Thyroid gland (tissue), 4 donors: ENCODE measurements at regions not wholly inside any gene's neighbourhood (a gene's known extent, or its start where the extent isn't known, plus 50 kb on each side); places are given as distances from the start of the nearest gene placed in this dataset.
A peak's percentile ranks its signal among the peaks of the same experiment; 100 is the strongest.

Experiments used
- DNase-seq, 2 donors: peaks; one replicate each; pipeline ENCODE4 v3.0.0-alpha.2; 2019
- H3K27ac ChIP-seq, 3 donors: fragments of 200-600 bp; sonication (generic); 1 replicate in 2 of 3; 2 replicates in 1 of 3; pipeline ENCODE4 v1.5.1; 2016 to 2019; ENCODE audit warnings: mild to moderate bottlenecking in 1 of 3, moderate library complexity in 1 of 3
- H3K27me3 ChIP-seq: fragments of 200-600 bp; sonication (generic); one replicate; pipeline ENCODE4 v1.5.1; 2019
- H3K36me3 ChIP-seq, 2 donors: fragments of 200-600 bp; sonication (generic); one replicate each; pipeline ENCODE4 v1.5.1; 2016 to 2019
- H3K4me1 ChIP-seq, 2 donors: fragments of 200-600 bp; sonication (generic); one replicate each; pipeline ENCODE4 v1.5.1; 2017 to 2019
- H3K4me3 ChIP-seq, 3 donors: fragments of 200-600 bp; sonication (generic); replicated peaks in 1 of 3; 1 replicate in 2 of 3; 2 replicates in 1 of 3; pipeline ENCODE4 v1.5.1; 2016; ENCODE audit warnings: mild to moderate bottlenecking in 1 of 3
- H3K9me3 ChIP-seq: fragments of 200-600 bp; sonication (generic); one replicate; pipeline ENCODE4 v1.5.1; 2017
- POLR2A ChIP-seq, 2 donors: fragments of 450-650 bp; IDR thresholded peaks; one replicate each; pipeline ENCODE4 v1.6.1; 2017; ENCODE audit warnings: antibody characterized with exemption in 2 of 2, mild to moderate bottlenecking in 2 of 2, moderate library complexity in 1 of 2
- WGBS, 2 donors: methylation state at CpG; one replicate each; pipeline ENCODE4 v1.1.5; 2017; 5-methylcytosine and 5-hydroxymethylcytosine counted together
- intact Hi-C: fragments of 100-400 bp; cut with DNase I; formaldehyde crosslinking; loops from one replicate; pipeline ENCODE4 v1.15.1; 2023
- TF ChIP-seq, protein P1 (sequence below), 6 experiments: fragments of 200-600 bp in 3 of 6; fragments of 450-650 bp in 3 of 6; sonication (generic) in 3 of 6; IDR thresholded peaks; one replicate each; pipeline ENCODE4 v1.5.1; 2016 to 2019; ENCODE audit warnings: antibody characterized with exemption in 6 of 6, mild to moderate bottlenecking in 2 of 6, inconsistent platforms in 1 of 6, moderate library complexity in 1 of 6

DNA sequence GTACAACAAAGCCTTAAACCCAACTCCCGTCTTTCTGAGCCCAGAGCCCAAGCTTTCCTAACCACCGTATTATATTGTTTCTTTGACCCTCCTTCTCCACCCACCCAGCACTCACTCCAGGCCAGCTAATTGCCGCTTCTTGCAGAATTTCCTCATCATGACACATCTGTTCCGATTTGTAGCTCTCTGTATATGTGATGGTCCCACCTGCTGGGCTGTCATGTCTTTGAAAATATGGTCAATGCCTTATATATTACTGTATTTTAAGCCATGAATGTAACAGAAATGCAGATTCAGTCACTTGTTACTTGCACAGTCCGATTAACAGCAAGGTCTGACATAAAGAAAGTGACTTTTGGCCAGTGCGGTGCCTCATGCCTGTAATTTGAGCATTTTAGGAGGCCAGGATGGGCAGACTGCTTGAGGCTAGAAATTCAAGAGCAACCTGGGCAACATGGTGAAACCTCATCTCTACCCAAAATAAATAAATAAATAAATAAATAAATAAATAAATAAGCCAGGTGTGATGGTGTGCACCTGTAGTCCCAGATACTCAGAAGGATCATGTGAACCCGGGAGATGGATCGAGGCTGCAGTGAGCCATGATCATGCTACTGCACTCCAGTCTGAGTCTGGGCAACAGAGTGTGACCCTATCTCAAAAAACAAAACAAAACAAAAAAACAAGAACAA is 359.8 kb downstream of the ATP23 start:
- Histone ChIP-seq H3K9me3 (no peaks in the 10 kb centered on the region), H3K27me3 (no peaks in the 10 kb centered on the region), H3K36me3 (no peaks in the 10 kb centered on the region), H3K27ac (no peak overlapping the region), H3K4me3 (no peak overlapping the region), H3K4me1 (peaks cover 0 to 9% of the 10 kb centered on the region in 2 donors)
- DNase-seq = no peak
- intact Hi-C loops = no loop called here
- WGBS, 2 donors = 94 to 95% methylated on average over 8 of the region's 8 CpGs
- TF ChIP-seq, protein P1, sequence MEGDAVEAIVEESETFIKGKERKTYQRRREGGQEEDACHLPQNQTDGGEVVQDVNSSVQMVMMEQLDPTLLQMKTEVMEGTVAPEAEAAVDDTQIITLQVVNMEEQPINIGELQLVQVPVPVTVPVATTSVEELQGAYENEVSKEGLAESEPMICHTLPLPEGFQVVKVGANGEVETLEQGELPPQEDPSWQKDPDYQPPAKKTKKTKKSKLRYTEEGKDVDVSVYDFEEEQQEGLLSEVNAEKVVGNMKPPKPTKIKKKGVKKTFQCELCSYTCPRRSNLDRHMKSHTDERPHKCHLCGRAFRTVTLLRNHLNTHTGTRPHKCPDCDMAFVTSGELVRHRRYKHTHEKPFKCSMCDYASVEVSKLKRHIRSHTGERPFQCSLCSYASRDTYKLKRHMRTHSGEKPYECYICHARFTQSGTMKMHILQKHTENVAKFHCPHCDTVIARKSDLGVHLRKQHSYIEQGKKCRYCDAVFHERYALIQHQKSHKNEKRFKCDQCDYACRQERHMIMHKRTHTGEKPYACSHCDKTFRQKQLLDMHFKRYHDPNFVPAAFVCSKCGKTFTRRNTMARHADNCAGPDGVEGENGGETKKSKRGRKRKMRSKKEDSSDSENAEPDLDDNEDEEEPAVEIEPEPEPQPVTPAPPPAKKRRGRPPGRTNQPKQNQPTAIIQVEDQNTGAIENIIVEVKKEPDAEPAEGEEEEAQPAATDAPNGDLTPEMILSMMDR (IDR thresholded peaks at IDR 0.05) = no peak
- TF ChIP-seq POLR2A (IDR thresholded peaks at IDR 0.05) = no peak

DNA sequence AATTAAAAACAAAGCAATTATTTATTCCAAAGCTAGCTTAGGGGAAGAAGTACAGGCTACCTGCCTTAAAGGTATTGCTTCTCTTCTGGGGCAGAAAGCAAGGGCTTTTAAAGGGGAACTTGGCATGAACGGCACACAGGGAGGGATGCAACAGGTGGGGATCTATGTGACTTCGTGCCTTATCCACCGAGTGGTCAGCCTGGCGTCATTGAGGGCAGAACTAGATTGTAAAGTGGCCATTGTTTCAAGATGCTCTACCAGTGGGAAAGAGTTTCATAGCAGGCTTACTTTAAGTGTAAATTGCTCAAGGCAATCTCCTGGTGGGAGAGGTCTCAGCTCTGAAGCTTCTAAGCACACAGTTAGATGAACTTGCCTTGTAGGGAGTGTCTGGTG is 360.4 kb downstream of the ATP23 start:
- no peak for TF ChIP-seq POLR2A (IDR thresholded peaks at IDR 0.05)
- TF ChIP-seq, protein P1 (IDR thresholded peaks at IDR 0.05) = no peak
- Histone ChIP-seq H3K9me3 (no peaks in the 10 kb centered on the region), H3K36me3 (no peaks in the 10 kb centered on the region), H3K4me1 (peaks cover 0 to 9% of the 10 kb centered on the region in 2 donors), H3K27me3 (no peaks in the 10 kb centered on the region), H3K27ac (no peak overlapping the region), H3K4me3 (no peak overlapping the region)
- WGBS, 2 donors = 82 to 84% methylated on average over 4 of the region's 4 CpGs
- intact Hi-C loops = no loop called here
- no peak for DNase-seq

DNA sequence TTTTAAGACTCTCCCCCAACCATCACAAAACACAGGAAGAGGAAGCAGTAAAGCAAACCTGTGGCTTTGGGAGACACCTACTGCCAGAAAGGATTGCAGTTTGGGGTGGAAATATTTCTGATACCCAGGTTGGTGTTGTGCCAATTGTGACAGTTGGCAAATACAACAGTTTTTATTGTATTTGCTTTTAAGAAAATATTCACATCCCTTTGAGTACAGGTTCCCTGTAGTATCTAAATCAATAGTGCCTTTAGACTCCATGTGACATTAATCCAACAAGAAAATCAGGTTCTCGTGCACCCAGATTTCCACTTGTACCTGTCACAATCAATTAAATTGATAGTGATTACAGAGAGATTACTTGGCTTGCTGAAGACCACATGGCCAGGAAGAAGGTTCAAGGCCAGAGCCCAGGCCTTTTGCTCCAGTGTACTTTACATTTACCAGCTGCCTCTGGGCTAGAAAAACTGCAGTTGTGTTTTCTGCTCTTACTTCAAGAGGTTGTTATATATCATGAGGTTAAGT is 361.2 kb downstream of the ATP23 start:
- no peak overlapping the region for H3K4me3 ChIP-seq
- intact Hi-C loops = no loop called here
- H3K27ac ChIP-seq = peak overlapping the region; percentile 34 to 60 (median 46)
- no peaks in the 10 kb centered on the region for H3K36me3 ChIP-seq
- no peaks in the 10 kb centered on the region for H3K9me3 ChIP-seq
- no peak for TF ChIP-seq POLR2A (IDR thresholded peaks at IDR 0.05)
- TF ChIP-seq, protein P1 (IDR thresholded peaks at IDR 0.05) = peak in 2 of 6 experiments; percentile 21 to 33
- H3K4me1 ChIP-seq = peaks cover 0 to 9% of the 10 kb centered on the region in 2 donors
- DNase-seq = peak; percentile 19 to 26
- H3K27me3 ChIP-seq = no peaks in the 10 kb centered on the region
- 25 to 27% methylated on average over 1 of the region's 1 CpG for WGBS, 2 donors

DNA sequence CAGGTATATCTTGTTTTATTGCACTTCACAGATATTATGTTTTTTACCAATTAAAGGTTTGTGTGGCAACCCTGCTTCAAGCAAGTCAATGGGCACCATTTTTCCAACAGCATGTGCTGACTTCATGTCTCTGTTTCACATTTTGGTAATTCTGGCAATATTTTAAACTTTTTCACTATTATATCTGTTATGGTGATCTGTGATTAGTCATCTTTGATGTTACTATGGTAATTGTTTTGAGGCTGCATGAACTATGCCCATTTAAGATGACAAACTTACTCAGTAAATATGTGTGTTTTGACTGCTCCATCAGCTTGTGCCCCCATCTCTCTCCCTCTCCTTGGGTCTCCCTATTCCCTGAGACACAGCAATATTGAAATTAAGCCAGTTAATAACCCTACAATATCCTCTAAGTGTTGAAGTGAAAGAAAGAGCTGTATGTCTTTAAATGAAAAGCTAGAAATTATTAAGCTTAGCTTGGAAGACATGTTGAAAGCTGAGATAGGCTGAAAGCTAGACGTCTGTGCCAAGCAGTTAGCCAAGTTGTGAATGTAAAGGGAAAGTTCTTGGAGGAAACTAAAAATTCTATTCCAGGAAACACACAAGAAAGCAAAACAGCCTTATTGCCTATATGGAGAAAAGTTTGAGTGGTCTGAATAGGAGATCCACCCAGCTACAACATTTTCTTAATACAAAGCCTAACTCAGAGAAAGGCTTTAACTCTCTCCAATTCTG is 365.1 kb downstream of the ATP23 start:
- no peak for DNase-seq
- WGBS, 2 donors = 47 to 65% methylated on average over 1 of the region's 1 CpG
- H3K27ac ChIP-seq = no peak overlapping the region
- H3K4me3 ChIP-seq = no peak overlapping the region
- intact Hi-C loops = no loop called here
- H3K36me3 ChIP-seq = no peaks in the 10 kb centered on the region
- H3K27me3 ChIP-seq = no peaks in the 10 kb centered on the region
- H3K9me3 ChIP-seq = no peaks in the 10 kb centered on the region
- peaks cover 0 to 19% of the 10 kb centered on the region in 2 donors for H3K4me1 ChIP-seq
- TF ChIP-seq POLR2A (IDR thresholded peaks at IDR 0.05) = no peak
- TF ChIP-seq, protein P1 (IDR thresholded peaks at IDR 0.05) = no peak

DNA sequence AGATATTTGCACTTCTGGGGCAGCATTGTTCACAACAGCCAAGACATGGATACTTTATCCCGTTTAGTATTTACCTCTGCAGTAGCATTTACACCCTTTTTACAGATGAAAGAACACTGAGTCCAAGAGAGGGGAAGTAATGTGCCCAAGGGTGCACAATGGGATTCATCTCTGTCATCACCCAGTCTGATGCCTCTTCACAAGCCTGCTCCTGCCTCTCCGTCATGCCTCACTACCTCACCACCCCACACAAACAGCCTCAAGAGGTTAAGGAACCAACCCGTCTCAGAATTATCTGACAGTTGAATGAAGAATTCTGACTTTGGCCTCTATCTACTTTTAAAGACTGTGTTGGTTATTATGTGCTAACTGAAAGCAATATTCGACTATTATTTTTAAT is 368.4 kb downstream of the ATP23 start:
- DNase-seq = peak; percentile 29 to 36
- peaks cover 0 to 11% of the 10 kb centered on the region in 2 donors for H3K4me1 ChIP-seq

More for the DNA sequence above, 368.4 kb downstream of the ATP23 start:
- intact Hi-C loops = no loop called here
- Histone ChIP-seq H3K9me3 (no peaks in the 10 kb centered on the region), H3K36me3 (no peaks in the 10 kb centered on the region), H3K27me3 (no peaks in the 10 kb centered on the region), H3K4me3 (no peak overlapping the region), H3K27ac (no peak overlapping the region)
- TF ChIP-seq, protein P1 (IDR thresholded peaks at IDR 0.05) = no peak
- TF ChIP-seq POLR2A (IDR thresholded peaks at IDR 0.05) = no peak
- 53 to 60% methylated on average over 4 of the region's 4 CpGs for whole genome bisulfite sequencing, 2 donors
